SK-N-SH treated with all-trans-retinoic acid at 6 μM for 48 hours (cell line): ENCODE measurements at regions not wholly inside any gene's neighbourhood (a gene's known extent, or its start where the extent isn't known, plus 50 kb on each side); places are given as distances from the start of the nearest gene placed in this dataset.

Source experiments
- ATAC-seq: fragments of 200-7000 bp; cut with Tn5 transposase; 3 replicates; pipeline ENCODE4 v1.9.1; 2020; ENCODE audit warnings: mild to moderate bottlenecking, moderate library complexity
- ARNTL ChIP-seq: fragments of 450-650 bp; formaldehyde crosslinking; IDR thresholded peaks from 2 replicates; pipeline ENCODE4 v1.5.0; 2020; ENCODE audit warnings: low read depth, mild to moderate bottlenecking, moderate library complexity, borderline replicate concordance
- ISL1 ChIP-seq: fragments of 250-450 bp; sonication (Bioruptor Pico); IDR thresholded peaks from 2 replicates; pipeline ENCODE4 v2.1.2; 2022; ENCODE audit warnings: mild to moderate bottlenecking, moderate library complexity
- PATZ1 ChIP-seq: fragments of 250-450 bp; sonication (Bioruptor Pico); IDR thresholded peaks from 2 replicates; pipeline ENCODE4 v1.8.0; 2020; ENCODE audit warnings: mild to moderate bottlenecking, moderate library complexity, borderline replicate concordance
- POU6F1 ChIP-seq: fragments of 250-450 bp; sonication (Bioruptor Pico); IDR thresholded peaks from 2 replicates; pipeline ENCODE4 v1.8.0; 2021; ENCODE audit warnings: low read depth, mild to moderate bottlenecking, moderate library complexity, borderline replicate concordance
- PPARA ChIP-seq: fragments of 250-450 bp; sonication (Bioruptor Pico); IDR thresholded peaks from 2 replicates; pipeline ENCODE4 v1.5.0; 2020; ENCODE audit warnings: mild to moderate bottlenecking, borderline replicate concordance
- SNAI2 ChIP-seq: fragments of 250-450 bp; sonication (Bioruptor Pico); IDR thresholded peaks from 2 replicates; pipeline ENCODE4 v1.5.0; 2020; ENCODE audit warnings: mild to moderate bottlenecking, moderate library complexity
- TCF4 ChIP-seq: fragments of 250-450 bp; sonication (Bioruptor Pico); IDR thresholded peaks from 2 replicates; pipeline ENCODE4 v1.8.0; 2021; ENCODE audit warnings: mild to moderate bottlenecking, moderate library complexity, borderline replicate concordance
- TSHZ2 ChIP-seq: fragments of 250-450 bp; sonication (Bioruptor Pico); IDR thresholded peaks from 2 replicates; pipeline ENCODE4 v1.5.0; 2020; ENCODE audit warnings: mild to moderate bottlenecking, moderate library complexity
- ZFP30 ChIP-seq: fragments of 450-650 bp; formaldehyde crosslinking; IDR thresholded peaks from 2 replicates; pipeline ENCODE4 v1.5.0; 2022; ENCODE audit warnings: mild to moderate bottlenecking, moderate library complexity
- ZNF565 ChIP-seq: fragments of 450-650 bp; formaldehyde crosslinking; conservative IDR thresholded peaks from 2 replicates; pipeline ENCODE4 v1.5.0; 2020; ENCODE audit warnings: low read depth, mild to moderate bottlenecking, moderate library complexity
- ZNF70 ChIP-seq: fragments of 450-650 bp; formaldehyde crosslinking; IDR thresholded peaks from 2 replicates; pipeline ENCODE4 v1.5.0; 2020; ENCODE audit warnings: mild to moderate bottlenecking, moderate library complexity

- no peak for TF ChIP-seq POU6F1 (CRISPR knock-in tag)
- no peak for TF ChIP-seq TSHZ2 (CRISPR knock-in tag)
- TF ChIP-seq ZNF565, result no peak
- no peak for TF ChIP-seq ARNTL (CRISPR knock-in tag)
- TF ChIP-seq ISL1, result no peak
- TF ChIP-seq TCF4 (CRISPR knock-in tag), result no peak
- no peak for TF ChIP-seq ZNF70
- TF ChIP-seq PATZ1 (CRISPR knock-in tag), result no peak
- TF ChIP-seq PPARA, result no peak
- peak; percentile 3 for ATAC-seq
Observed at GRCh38 chr4:153152501-153153338, 51.5 kb upstream of the TRIM2 start.

GRCh38 chr4:153153339-153153871 is 50.8 kb upstream of the TRIM2 start:
- TF ChIP-seq TCF4 (CRISPR knock-in tag), result no peak
- no peak for TF ChIP-seq ARNTL (CRISPR knock-in tag)
- peak; percentile 87 for ATAC-seq

GRCh38 chr4:153154007-153154975 is 50.0 kb upstream of the TRIM2 start:
- peak; percentile 74 for ATAC-seq
- no peak for TF ChIP-seq ZFP30 (CRISPR knock-in tag)
- peak; percentile 55; the same call in 1 of the 2 replicates for TF ChIP-seq TCF4 (CRISPR knock-in tag)
- peak; percentile 38 for TF ChIP-seq ISL1
- no peak for TF ChIP-seq ZNF70
- peak; percentile 26; the same call in 1 of the 2 replicates for TF ChIP-seq SNAI2 (CRISPR knock-in tag)
- 0 out of 2 replicates have a peak, but pooled peaks have one; percentile 37 for TF ChIP-seq TSHZ2 (CRISPR knock-in tag)
